ENCODE measurements at regions not wholly inside any gene's neighbourhood (a gene's known extent, or its start where the extent isn't known, plus 50 kb on each side); places are given as distances from the start of the nearest gene placed in this dataset.

GRCh38 chr13:21757763-21758162 lies 86.9 kb downstream of the FGF9 start:
- DNase-seq, result no peak

- no peak for DNase-seq
These were observed 87.6 kb downstream of the FGF9 start for GRCh38 chr13:21758441-21758840.

DNA sequence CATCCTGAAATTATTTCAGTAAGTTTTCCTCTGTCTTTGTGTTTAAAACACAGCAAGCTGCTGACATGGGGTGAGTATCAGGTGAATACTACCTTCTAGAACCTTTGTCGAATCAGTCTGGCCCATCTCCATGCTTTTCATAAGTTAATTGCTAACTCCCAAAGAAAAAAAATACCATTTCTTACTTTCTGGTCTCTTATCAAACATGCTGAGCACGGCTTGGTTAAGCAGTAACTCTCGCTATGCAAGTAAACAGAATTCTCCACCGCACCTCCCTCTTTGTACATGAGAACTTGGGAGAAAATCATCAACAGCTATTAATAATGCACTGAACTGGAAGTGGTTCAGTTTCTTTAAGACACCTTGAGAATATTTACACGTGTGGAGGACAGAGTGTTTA lies 88.6 kb downstream of the FGF9 start:
- no peak for DNase-seq

DNA sequence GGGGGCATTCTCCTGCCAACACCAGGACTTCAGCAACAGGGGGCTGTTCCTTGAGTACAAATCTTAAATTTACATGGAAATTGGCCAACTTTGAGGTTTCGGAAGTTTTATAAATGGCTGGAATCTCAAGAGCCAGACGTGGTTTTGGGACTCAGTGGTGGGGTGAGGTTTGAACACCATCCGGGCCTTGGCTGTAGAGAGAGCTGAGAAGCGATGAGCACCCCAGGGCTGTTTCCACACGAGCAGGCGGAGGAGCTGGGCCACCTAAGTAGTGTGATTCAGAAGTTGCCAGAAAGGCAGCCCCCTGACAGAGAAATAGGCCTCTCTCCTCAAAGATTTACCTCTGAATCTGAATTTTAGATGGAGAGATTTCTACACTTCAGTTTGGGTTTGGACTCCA lies 89.0 kb downstream of the FGF9 start:
- no peak for DNase-seq

DNA sequence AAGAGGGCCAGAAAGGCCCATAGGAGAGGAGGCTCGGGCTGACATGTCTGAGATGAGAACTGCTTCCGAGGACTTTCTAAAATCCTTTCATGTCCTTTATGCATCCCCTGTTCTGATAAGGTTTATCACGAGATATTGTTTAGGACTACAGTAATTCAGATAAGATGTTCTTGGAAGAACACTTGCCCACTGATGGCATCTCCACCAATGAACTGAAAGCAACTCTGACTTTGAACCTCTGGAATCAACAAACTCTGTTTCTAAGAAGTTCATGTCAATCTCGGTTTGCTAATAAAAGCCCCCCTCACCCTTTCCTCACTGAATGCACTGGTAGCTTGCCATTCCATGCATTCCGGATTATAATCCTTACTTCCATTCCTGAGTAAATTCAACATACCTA lies 90.9 kb downstream of the FGF9 start:
- no peak for DNase-seq

- DNase-seq, result no peak
These were observed 91.6 kb downstream of the FGF9 start for GRCh38 chr13:21762512-21762911.

- no peak for DNase-seq
These were observed 96.2 kb downstream of the FGF9 start for GRCh38 chr13:21767032-21767431.

- DNase-seq, result no peak
These were observed 100.2 kb downstream of the FGF9 start for GRCh38 chr13:21771075-21771474.

GRCh38 chr13:21777166-21777565 lies 106.3 kb downstream of the FGF9 start:
- DNase-seq, result no peak

DNA sequence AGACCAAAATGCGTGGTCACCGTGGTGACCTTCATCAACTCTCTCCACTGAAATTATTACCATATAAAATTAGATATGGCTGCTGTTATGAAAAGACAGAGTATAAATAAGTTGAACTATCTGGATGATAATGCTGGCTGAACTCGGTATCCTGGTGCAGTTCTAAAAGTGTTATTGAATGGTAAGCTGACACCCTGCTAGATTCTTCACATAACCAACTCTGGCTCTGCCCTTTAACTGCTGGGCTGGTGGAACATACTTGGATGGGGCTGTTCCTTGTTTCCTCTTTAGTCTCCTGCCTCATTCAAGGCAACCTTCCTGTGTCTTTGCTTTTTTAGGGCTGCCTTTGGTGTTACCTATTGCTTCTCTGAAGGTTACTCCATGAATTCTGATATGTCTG lies 106.9 kb downstream of the FGF9 start:
- DNase-seq, result no peak

DNA sequence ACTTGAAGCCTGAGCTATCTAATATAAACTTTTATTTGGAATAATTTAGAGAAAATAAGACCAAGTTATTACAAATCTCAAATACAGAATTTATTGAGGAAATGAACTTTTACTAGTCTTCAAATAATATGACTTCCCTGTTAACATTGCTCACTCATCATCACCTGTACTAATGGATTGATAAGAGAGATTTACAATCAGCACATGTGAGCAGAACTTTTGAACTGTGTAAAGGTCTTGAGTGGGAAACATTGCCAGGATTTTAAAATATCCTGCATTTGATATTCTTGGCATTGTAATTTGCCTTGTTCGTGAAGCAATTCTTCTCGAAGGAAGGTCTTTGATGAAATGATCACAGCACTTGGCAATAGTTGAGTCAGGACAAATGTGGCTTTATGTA lies 111.9 kb downstream of the FGF9 start:
- no peak for DNase-seq

DNA sequence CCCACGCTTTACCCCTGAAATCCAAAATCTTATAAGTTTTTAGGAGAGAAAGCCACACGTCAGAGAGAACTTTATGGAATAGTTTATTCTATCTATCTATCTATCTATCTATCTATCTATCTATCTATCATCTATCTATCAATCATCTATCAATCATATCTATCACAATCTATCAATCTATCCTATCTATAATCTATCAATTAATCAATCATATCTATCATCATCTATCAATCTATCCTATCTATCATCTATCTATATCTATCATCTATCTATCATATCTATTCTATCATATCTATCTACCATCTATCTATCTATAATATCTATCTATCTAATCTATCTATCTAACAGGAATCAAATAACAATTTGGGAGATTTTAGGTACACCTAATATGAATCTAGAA lies 115.1 kb downstream of the FGF9 start:
- no peak for DNase-seq

- DNase-seq, result no peak
These were observed 125.2 kb downstream of the FGF9 start for GRCh38 chr13:21796066-21796465.

DNA sequence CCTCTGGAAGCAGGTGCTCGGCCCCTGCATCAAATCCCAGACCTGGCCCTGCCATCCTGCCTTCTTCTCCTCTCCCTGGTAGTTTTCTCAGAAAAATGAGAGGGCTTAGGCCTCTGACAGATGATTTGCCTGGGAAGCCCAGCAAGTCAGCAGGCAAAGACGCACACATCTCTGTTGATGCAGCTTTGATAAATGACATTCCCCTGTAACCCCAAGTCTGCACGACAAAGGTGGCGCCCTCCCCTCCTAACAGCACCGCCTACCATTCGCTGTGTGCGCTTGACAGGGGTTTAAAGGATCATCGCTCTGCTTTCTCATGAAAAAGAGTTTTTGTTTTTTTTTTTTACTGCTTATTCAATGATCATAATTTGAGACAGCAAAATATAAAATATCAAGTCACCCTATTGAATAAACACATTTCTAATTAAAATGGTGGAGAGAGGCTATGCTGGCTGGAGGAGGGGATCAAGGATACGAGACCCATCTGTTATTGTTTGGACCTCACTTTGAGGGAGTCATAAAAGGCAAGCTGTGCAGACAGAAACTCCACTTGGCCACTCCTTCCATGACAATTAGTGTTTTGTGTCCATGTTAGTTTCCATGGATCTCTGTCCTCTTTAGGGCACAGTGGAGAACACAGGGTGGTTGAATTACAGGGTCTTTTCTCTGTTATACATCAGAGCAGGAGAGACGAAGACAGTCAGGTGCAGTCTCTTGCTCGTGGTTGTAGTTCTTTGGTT lies 126.1 kb downstream of the FGF9 start:
- DNase-seq, result no peak

DNA sequence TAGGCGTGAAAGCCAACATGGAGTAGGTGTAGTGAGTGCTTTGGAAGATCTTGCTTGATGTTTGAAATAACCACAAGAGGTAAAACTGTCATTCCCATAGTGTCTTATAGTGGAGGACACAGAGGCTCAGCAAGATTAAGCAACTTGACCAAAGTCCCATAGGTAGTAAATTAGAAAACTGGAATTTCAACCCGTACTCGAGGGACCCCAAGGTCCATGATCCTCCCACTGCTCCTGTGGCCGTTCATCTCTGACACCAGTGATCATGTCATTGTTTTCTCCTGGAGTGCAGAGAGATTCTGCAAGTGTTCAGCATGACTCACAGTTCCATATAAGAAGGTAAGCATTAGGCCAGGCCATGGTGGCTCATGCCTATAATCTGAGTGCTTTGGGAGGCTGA lies 126.9 kb downstream of the FGF9 start:
- DNase-seq, result no peak

GRCh38 chr13:21798181-21798580 lies 127.3 kb downstream of the FGF9 start:
- DNase-seq, result no peak

DNA sequence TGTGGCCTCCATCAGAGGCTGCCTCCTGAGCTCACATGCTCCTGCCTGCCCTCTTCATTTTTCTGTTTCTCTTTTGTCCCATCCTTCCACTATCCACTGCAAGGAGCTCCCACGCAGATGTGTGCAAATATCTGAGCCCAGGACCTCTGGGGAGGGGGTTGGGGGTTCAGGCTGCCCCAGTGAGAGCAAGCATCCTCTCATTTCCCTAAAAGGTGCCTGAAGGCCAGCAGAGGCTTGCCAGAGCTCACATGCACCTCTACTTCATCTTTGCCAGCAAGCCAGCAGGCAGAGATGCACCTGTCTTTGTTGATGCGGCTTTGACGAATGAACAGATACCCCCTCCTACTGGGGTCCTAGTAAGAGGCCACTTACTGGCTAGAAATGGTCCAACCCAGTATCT lies 128.8 kb downstream of the FGF9 start:
- no peak for DNase-seq

- no peak for DNase-seq
These were observed 130.2 kb downstream of the FGF9 start for GRCh38 chr13:21800837-21801616.

- no peak for DNase-seq
These were observed 134.9 kb downstream of the FGF9 start for GRCh38 chr13:21805733-21806132.

DNA sequence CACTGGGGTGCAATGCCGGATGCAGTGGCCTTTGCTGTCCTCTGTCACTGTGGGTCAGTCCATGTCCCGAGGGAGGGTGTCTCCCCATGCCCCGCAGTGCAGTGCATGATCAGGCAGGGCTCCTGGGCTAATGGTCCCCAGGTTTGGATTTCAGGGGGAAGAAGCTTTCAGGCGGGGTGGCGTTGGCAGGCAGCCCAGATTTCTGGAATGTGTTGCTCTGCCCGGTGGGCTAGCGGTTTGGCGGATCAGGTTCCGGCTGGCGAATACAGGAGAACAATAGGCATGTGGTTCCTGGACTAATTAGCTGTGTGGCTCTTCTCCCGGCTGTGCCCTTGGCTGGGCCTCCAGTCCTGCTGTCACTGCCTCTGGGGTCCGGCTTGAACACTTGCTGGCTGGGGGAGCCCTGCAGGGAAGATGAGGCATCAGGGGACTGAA lies 141.3 kb downstream of the FGF9 start:
- no peak for DNase-seq

DNA sequence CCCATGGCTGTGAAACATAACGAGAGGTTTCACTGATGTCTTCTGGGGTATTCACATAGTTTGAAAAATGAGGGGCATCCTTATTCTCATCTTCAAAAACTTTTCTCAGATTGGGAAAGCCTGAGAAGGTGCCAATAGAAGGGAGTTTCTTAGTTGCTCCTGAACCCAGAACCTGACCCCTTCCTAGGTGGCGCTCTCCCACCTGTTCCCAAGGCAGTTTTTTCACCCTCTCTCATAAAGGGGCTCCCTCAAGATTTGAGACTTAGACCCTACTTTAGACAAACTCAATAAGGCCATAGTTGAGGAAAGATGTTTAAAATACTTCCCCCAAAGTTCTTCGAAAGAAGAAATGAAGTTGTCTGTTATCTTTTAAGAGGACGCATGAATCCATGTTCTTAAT lies 142.2 kb downstream of the FGF9 start:
- no peak for DNase-seq

DNA sequence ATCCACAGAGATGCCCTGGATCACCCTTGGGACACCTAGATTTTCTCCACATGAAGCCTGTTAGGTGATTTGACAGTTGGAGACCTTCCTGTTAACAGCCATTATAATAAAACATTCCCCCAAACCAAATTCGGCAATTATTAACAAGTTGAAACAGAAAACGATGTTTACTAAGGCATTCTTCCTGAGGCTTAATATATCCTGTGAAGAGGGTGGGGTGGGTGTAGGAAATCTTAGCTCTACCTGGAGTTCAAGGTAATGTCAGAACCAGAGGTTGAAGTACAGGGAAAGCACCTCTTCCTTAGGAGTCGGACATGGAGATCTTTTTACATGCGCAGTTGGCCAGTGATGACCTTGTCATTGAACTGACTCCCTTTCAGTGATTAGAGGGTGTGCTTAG lies 143.0 kb downstream of the FGF9 start:
- DNase-seq, result no peak

DNA sequence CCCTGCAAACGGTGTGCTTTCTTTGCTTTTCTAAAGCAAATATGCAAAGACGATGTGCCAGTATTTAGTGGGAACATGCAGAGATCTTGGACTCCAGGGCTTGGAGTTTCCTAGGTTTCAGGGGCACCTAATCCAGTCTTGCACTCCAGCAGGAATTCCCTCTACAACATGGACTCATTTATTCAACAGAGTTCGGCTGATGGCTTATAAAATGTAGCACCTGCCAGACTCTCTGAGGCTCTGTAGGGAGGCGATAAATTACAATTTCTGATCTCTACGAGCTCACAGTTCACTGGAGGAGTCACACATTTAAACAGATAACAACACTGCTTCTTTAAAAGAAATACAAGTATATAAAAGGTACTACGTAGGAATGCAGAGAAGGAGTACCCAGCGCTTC lies 143.7 kb downstream of the FGF9 start:
- no peak for DNase-seq

- DNase-seq, result no peak
These were observed 147.0 kb downstream of the FGF9 start for GRCh38 chr13:21817878-21818277.
